DMS114 treated with DMSO at 0.1 percent for 48 hours (cell line): ENCODE measurements at regions not wholly inside any gene's neighbourhood (a gene's known extent, or its start where the extent isn't known, plus 50 kb on each side); places are given as distances from the start of the nearest gene placed in this dataset.

ENCODE experiments used
- DNase-seq: peaks from one replicate; lab custom pipeline; 2025; ENCODE audit not compliant: unreplicated experiment; lab: John Stamatoyannopoulos, UW

- DNase-seq: no peak
Measured at GRCh38 chr2:23326330-23326729, 58.6 kb upstream of the KLHL29 start.

GRCh38 chr2:23327416-23327815, 57.6 kb upstream of the KLHL29 start:
- no peak for DNase-seq

GRCh38 chr2:23327887-23328286, 57.1 kb upstream of the KLHL29 start:
- no peak for DNase-seq

GRCh38 chr2:23330214-23330613, 54.8 kb upstream of the KLHL29 start:
- no peak for DNase-seq
